ENCODE measurements at regions not wholly inside any gene's neighbourhood (a gene's known extent, or its start where the extent isn't known, plus 50 kb on each side); places are given as distances from the start of the nearest gene placed in this dataset.

DNA sequence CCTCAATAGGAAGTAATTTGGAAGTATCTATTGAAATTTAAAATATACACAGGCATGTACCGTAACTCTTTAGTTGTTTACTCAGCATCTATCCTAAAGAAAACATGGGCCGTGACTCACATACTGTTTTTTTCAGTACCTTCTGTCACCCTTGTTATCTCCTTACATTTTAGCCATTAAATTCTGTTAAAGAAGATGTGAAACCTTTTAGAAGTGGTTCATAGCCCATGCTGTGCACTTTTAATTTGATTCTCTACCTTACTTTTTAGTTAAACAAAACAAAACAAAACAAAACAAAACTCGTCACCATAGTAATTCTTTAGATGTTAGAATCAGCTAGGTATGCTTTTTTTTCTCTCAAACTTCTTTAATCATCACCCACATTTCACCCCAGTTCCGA is 494.4 kb upstream of the RGS6 start:
- TF ChIP-seq, protein P1, sequence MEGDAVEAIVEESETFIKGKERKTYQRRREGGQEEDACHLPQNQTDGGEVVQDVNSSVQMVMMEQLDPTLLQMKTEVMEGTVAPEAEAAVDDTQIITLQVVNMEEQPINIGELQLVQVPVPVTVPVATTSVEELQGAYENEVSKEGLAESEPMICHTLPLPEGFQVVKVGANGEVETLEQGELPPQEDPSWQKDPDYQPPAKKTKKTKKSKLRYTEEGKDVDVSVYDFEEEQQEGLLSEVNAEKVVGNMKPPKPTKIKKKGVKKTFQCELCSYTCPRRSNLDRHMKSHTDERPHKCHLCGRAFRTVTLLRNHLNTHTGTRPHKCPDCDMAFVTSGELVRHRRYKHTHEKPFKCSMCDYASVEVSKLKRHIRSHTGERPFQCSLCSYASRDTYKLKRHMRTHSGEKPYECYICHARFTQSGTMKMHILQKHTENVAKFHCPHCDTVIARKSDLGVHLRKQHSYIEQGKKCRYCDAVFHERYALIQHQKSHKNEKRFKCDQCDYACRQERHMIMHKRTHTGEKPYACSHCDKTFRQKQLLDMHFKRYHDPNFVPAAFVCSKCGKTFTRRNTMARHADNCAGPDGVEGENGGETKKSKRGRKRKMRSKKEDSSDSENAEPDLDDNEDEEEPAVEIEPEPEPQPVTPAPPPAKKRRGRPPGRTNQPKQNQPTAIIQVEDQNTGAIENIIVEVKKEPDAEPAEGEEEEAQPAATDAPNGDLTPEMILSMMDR (IDR thresholded peaks at IDR 0.05; ENCODE audit: poor library complexity, severe bottlenecking), result no peak
- TF ChIP-seq EP300 (conservative IDR thresholded peaks at IDR 0.05; ENCODE audit: poor library complexity, severe bottlenecking) (no peak), MXI1 (conservative IDR thresholded peaks at IDR 0.05; ENCODE audit: poor library complexity, severe bottlenecking) (no peak), POLR2AphosphoS5 (IDR thresholded peaks at IDR 0.05) (no peak), EZH2 (IDR thresholded peaks at IDR 0.05; ENCODE audit: borderline replicate concordance, insufficient read depth, low read length, poor library complexity, severe bottlenecking) (no peak), TAF1 (IDR thresholded peaks at IDR 0.05; ENCODE audit: low read depth) (no peak)
- TF ChIP-seq, protein P2, sequence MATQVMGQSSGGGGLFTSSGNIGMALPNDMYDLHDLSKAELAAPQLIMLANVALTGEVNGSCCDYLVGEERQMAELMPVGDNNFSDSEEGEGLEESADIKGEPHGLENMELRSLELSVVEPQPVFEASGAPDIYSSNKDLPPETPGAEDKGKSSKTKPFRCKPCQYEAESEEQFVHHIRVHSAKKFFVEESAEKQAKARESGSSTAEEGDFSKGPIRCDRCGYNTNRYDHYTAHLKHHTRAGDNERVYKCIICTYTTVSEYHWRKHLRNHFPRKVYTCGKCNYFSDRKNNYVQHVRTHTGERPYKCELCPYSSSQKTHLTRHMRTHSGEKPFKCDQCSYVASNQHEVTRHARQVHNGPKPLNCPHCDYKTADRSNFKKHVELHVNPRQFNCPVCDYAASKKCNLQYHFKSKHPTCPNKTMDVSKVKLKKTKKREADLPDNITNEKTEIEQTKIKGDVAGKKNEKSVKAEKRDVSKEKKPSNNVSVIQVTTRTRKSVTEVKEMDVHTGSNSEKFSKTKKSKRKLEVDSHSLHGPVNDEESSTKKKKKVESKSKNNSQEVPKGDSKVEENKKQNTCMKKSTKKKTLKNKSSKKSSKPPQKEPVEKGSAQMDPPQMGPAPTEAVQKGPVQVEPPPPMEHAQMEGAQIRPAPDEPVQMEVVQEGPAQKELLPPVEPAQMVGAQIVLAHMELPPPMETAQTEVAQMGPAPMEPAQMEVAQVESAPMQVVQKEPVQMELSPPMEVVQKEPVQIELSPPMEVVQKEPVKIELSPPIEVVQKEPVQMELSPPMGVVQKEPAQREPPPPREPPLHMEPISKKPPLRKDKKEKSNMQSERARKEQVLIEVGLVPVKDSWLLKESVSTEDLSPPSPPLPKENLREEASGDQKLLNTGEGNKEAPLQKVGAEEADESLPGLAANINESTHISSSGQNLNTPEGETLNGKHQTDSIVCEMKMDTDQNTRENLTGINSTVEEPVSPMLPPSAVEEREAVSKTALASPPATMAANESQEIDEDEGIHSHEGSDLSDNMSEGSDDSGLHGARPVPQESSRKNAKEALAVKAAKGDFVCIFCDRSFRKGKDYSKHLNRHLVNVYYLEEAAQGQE (IDR thresholded peaks at IDR 0.05; ENCODE audit: borderline replicate concordance), result no peak
